Stomach smooth muscle (tissue), 2 donors: ENCODE measurements at regions not wholly inside any gene's neighbourhood (a gene's known extent, or its start where the extent isn't known, plus 50 kb on each side); places are given as distances from the start of the nearest gene placed in this dataset.

Experiments
- H3K27ac ChIP-seq: one replicate; pipeline ENCODE4 v1.7.0; 2013; ENCODE audit warnings: mild to moderate bottlenecking, low read length, inconsistent platforms
- H3K27me3 ChIP-seq, 2 donors: one replicate each; pipeline ENCODE4 v1.7.0; 2013; ENCODE audit warnings: low read length in 2 of 2; ENCODE audit not compliant: insufficient read depth in 2 of 2, control insufficient read depth in 1 of 2
- H3K36me3 ChIP-seq, 2 donors: one replicate each; pipeline ENCODE4 v1.7.0; 2013; ENCODE audit warnings: low read length in 2 of 2; ENCODE audit not compliant: control insufficient read depth in 2 of 2, insufficient read depth in 2 of 2
- H3K4me1 ChIP-seq: one replicate; pipeline ENCODE4 v1.7.0; 2013; ENCODE audit warnings: low read length; ENCODE audit not compliant: control insufficient read depth, insufficient read depth
- H3K4me3 ChIP-seq, 2 donors: one replicate each; pipeline ENCODE4 v1.7.0; 2013; ENCODE audit warnings: low read length in 2 of 2
- H3K9ac ChIP-seq, 2 donors: one replicate each; pipeline ENCODE4 v1.7.0; 2013; ENCODE audit warnings: low read length in 2 of 2, mild to moderate bottlenecking in 1 of 2
- H3K9me3 ChIP-seq, 2 donors: one replicate each; pipeline ENCODE4 v1.7.0; 2013; ENCODE audit warnings: low read length in 2 of 2; ENCODE audit not compliant: control insufficient read depth in 2 of 2
- donor health status: healthy.
- donor health status: Pancreatic carcinoma.

DNA sequence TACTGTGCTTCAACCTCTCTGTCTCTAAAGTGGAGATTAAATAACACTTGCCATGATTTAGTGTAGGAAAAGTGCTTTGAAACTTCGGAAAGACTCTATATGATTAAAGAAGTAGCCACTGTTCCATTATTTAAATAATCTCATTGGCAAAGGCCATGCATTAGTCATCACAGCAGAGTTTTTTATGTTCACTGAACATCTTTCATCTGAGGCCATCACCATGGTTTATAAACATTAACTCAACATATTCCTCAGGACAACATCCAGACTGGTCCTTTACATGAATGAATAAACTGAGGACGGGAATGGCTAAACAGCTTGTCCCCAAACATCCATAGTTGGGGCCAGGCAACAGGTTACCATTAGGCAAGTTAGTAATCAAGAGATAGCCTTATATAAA is 124.6 kb upstream of the FRMD6 start:
- Histone ChIP-seq H3K27ac (peak overlapping the region; percentile 62), H3K4me3 (no peak overlapping the region), H3K36me3 (no peaks in the 10 kb centered on the region), H3K27me3 (no peaks in the 10 kb centered on the region), H3K4me1 (peaks cover 16% of the 10 kb centered on the region), H3K9ac (no peak overlapping the region), H3K9me3 (no peaks in the 10 kb centered on the region)

- Histone ChIP-seq H3K9ac (no peak overlapping the region), H3K4me3 (no peak overlapping the region), H3K4me1 (peaks cover 16% of the 10 kb centered on the region), H3K27me3 (no peaks in the 10 kb centered on the region), H3K9me3 (no peaks in the 10 kb centered on the region), H3K36me3 (no peaks in the 10 kb centered on the region), H3K27ac (no peak overlapping the region)
Measured at GRCh38 chr14:51529736-51530135, 122.0 kb upstream of the FRMD6 start.

GRCh38 chr14:51533160-51533559 is 118.5 kb upstream of the FRMD6 start:
- Histone ChIP-seq H3K36me3 (no peaks in the 10 kb centered on the region), H3K4me3 (no peak overlapping the region), H3K27ac (no peak overlapping the region), H3K4me1 (peaks cover 3% of the 10 kb centered on the region), H3K9ac (no peak overlapping the region), H3K27me3 (no peaks in the 10 kb centered on the region), H3K9me3 (no peaks in the 10 kb centered on the region)

DNA sequence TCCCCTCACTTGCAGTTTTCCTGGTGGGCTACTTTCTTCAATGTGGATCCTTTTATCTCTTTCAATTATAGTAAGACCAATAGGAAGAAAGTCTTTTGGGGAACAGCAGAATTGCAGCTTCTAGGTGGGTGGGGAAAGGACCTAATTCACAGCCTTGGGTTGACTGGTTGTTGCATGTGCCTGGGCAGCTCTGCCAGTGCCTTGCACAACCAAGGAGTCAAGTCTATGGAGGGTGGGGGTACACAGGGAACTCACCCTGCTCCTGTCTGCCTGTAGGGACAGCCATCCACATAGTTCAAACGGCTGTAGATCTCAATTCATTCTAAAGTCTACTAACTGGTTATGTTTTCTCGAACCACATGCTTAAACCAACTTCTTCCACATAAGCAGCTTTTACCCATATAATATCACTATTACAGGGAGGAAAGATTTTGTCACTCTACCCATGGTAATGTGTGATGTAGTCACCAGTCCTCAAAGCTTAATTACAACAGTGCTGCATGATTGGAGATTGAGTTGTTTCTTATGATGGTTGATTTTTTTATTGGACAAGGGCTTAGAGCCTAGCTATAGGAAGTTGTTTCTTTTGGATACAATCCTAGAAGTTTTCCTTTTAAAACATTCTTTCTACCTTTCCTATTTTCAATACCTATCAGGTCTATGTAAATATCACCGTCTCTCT is 117.7 kb upstream of the FRMD6 start:
- H3K4me1 ChIP-seq: peaks cover under 1% of the 10 kb centered on the region
- H3K9me3 ChIP-seq: no peaks in the 10 kb centered on the region
- H3K27me3 ChIP-seq: no peaks in the 10 kb centered on the region
- H3K9ac ChIP-seq: no peak overlapping the region
- H3K36me3 ChIP-seq: no peaks in the 10 kb centered on the region
- H3K4me3 ChIP-seq: no peak overlapping the region
- no peak overlapping the region for H3K27ac ChIP-seq

- H3K27ac ChIP-seq: no peak overlapping the region
Measured at GRCh38 chr14:51534610-51535011, 117.1 kb upstream of the FRMD6 start.

GRCh38 chr14:51535443-51536044 is 116.2 kb upstream of the FRMD6 start:
- no peak overlapping the region for H3K9ac ChIP-seq
- no peaks in the 10 kb centered on the region for H3K9me3 ChIP-seq
- H3K4me3 ChIP-seq: no peak overlapping the region
- no peak overlapping the region for H3K27ac ChIP-seq
- no peaks in the 10 kb centered on the region for H3K36me3 ChIP-seq
- H3K4me1 ChIP-seq: peaks cover 3% of the 10 kb centered on the region
- no peaks in the 10 kb centered on the region for H3K27me3 ChIP-seq

More at GRCh38 chr14:51534610-51535011, 117.1 kb upstream of the FRMD6 start:
- Histone ChIP-seq H3K4me1 (no peaks in the 10 kb centered on the region), H3K9ac (no peak overlapping the region), H3K9me3 (no peaks in the 10 kb centered on the region), H3K4me3 (no peak overlapping the region), H3K27me3 (no peaks in the 10 kb centered on the region), H3K36me3 (no peaks in the 10 kb centered on the region)

DNA sequence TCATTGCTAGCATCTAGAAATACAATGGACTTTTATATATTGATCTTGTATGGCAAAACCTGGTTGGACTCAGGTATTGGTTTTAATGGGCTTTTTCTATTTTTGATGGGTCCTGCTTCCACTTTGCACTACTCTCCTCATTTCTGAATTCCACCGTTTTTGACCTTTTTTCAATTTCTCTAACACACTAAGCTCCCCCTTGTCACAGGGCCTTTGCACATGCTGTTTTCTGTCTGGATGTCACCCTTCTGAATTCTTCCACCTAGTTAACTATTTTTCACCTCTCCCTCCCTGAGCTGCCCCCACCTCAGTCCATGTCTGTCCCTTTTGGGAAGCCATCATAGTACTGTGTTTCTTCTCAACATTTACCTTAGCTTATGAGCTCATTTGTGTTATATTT is 112.7 kb upstream of the FRMD6 start:
- no peaks in the 10 kb centered on the region for H3K36me3 ChIP-seq

GRCh38 chr14:51539571-51540037 is 112.1 kb upstream of the FRMD6 start:
- peaks cover 3% of the 10 kb centered on the region for H3K4me1 ChIP-seq
- H3K9ac ChIP-seq: no peak overlapping the region
- no peaks in the 10 kb centered on the region for H3K9me3 ChIP-seq
- H3K4me3 ChIP-seq: no peak overlapping the region
- no peaks in the 10 kb centered on the region for H3K36me3 ChIP-seq
- no peak overlapping the region for H3K27ac ChIP-seq
- no peaks in the 10 kb centered on the region for H3K27me3 ChIP-seq

More for the DNA sequence above, 112.7 kb upstream of the FRMD6 start:
- Histone ChIP-seq H3K9ac (no peak overlapping the region), H3K27ac (no peak overlapping the region), H3K4me1 (peaks cover 3% of the 10 kb centered on the region), H3K4me3 (no peak overlapping the region), H3K27me3 (no peaks in the 10 kb centered on the region), H3K9me3 (no peaks in the 10 kb centered on the region)

- Histone ChIP-seq H3K4me3 (no peak overlapping the region), H3K27me3 (no peaks in the 10 kb centered on the region), H3K9ac (no peak overlapping the region), H3K27ac (no peak overlapping the region), H3K9me3 (no peaks in the 10 kb centered on the region), H3K36me3 (no peaks in the 10 kb centered on the region), H3K4me1 (peaks cover 3% of the 10 kb centered on the region)
Measured at GRCh38 chr14:51540364-51540763, 111.3 kb upstream of the FRMD6 start.

DNA sequence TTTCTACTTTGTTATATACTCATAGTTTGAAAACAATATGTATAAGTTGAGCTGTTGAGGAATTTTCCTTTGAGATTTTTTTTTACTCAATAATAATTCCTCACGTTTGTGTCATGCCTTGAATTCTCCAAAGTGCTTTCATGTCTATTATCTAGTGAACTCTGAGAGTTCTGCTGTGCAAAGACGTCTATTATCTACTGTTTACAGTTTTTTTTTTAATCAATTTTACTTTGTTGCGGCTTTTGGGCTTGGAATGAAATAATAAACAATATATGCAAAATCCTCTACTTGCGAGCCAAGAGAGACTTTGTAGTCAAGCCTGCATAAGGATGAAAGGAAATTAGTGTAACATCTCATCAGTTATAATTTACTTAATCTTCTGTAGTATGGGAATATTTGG is 107.2 kb upstream of the FRMD6 start:
- H3K27ac ChIP-seq: no peak overlapping the region
- no peak overlapping the region for H3K4me3 ChIP-seq
- no peak overlapping the region for H3K9ac ChIP-seq
- peaks cover 7% of the 10 kb centered on the region for H3K4me1 ChIP-seq
- H3K9me3 ChIP-seq: no peaks in the 10 kb centered on the region
- H3K36me3 ChIP-seq: no peaks in the 10 kb centered on the region
- no peaks in the 10 kb centered on the region for H3K27me3 ChIP-seq

- Histone ChIP-seq H3K27ac (no peak overlapping the region), H3K9me3 (no peaks in the 10 kb centered on the region), H3K4me3 (no peak overlapping the region), H3K36me3 (no peaks in the 10 kb centered on the region), H3K9ac (no peak overlapping the region), H3K27me3 (no peaks in the 10 kb centered on the region), H3K4me1 (peaks cover 7% of the 10 kb centered on the region)
Measured at GRCh38 chr14:51544901-51545300, 106.8 kb upstream of the FRMD6 start.
